Fibroblast of lung (primary cell): ENCODE measurements at regions not wholly inside any gene's neighbourhood (a gene's known extent, or its start where the extent isn't known, plus 50 kb on each side); places are given as distances from the start of the nearest gene placed in this dataset.

Source experiments
- CTCF ChIP-seq, 2 donors: IDR thresholded peaks in 1 of 2; conservative IDR thresholded peaks in 1 of 2; 1 replicate in 1 of 2; 2 replicates in 1 of 2; pipeline ENCODE4 v1.5.1; 2011 to 2012; ENCODE audit warnings: low read length in 2 of 2, control low read depth in 1 of 2, inconsistent platforms in 1 of 2, low read depth in 1 of 2, mild to moderate bottlenecking in 1 of 2
- EZH2 ChIP-seq: IDR thresholded peaks from 2 replicates; pipeline ENCODE4 v1.5.1; 2012; ENCODE audit warnings: low read length, control low read depth, mild to moderate bottlenecking; ENCODE audit errors: missing control alignments

- TF ChIP-seq CTCF (conservative IDR thresholded peaks at IDR 0.05 in 1 of 2, IDR thresholded peaks at IDR 0.05 in 1 of 2; ENCODE audit: low read depth in 1 of 2, low read length in 2 of 2): no peak
- TF ChIP-seq EZH2: no peak
Observed at GRCh38 chr7:106181658-106182265, 69.7 kb upstream of the SYPL1 start.
